AG04449 (cell line): ENCODE measurements at regions not wholly inside any gene's neighbourhood (a gene's known extent, or its start where the extent isn't known, plus 50 kb on each side); places are given as distances from the start of the nearest gene placed in this dataset.
"Not testable (repeated sequence)": the region's sequence is repeated elsewhere in the genome, so short reads cannot be mapped to it uniquely, and the experiment has no call there.

ENCODE experiments used
- CTCF ChIA-PET: fragments of 350-600 bp; formaldehyde crosslinking; extraction: SDS; loops from one replicate; lab custom pipeline; 2021; ENCODE audit warnings: antibody characterized with exemption; lab: Yijun Ruan, JAX
- POLR2A ChIA-PET: fragments of 400-600, 350-600 bp; formaldehyde crosslinking; extraction: SDS; loops from one replicate; lab custom pipeline; 2020; ENCODE audit warnings: antibody characterized with exemption, inconsistent platforms; lab: Yijun Ruan, JAX
- DNase-seq: peaks from one replicate; pipeline ENCODE4 v3.0.0-alpha.2; 2010; ENCODE audit warnings: low read depth, low spot score
- H3K4me3 ChIP-seq: 2 replicates; pipeline ENCODE4 v1.5.1; 2011; ENCODE audit warnings: low read depth, mild to moderate bottlenecking, control low read depth, low read length
- TF ChIP-seq, protein P1 (sequence below): IDR thresholded peaks from one replicate; pipeline ENCODE4 v1.5.1; 2011; ENCODE audit warnings: mild to moderate bottlenecking, moderate library complexity, low read length, control low read depth, inconsistent platforms; ENCODE audit not compliant: insufficient read depth; ENCODE audit errors: missing control alignments

- POLR2A ChIA-PET = no interaction called here
- DNase-seq = no peak
- TF ChIP-seq, protein P1, sequence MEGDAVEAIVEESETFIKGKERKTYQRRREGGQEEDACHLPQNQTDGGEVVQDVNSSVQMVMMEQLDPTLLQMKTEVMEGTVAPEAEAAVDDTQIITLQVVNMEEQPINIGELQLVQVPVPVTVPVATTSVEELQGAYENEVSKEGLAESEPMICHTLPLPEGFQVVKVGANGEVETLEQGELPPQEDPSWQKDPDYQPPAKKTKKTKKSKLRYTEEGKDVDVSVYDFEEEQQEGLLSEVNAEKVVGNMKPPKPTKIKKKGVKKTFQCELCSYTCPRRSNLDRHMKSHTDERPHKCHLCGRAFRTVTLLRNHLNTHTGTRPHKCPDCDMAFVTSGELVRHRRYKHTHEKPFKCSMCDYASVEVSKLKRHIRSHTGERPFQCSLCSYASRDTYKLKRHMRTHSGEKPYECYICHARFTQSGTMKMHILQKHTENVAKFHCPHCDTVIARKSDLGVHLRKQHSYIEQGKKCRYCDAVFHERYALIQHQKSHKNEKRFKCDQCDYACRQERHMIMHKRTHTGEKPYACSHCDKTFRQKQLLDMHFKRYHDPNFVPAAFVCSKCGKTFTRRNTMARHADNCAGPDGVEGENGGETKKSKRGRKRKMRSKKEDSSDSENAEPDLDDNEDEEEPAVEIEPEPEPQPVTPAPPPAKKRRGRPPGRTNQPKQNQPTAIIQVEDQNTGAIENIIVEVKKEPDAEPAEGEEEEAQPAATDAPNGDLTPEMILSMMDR = no peak
- CTCF ChIA-PET = no interaction called here
- H3K4me3 ChIP-seq = no peak overlapping the region
Measured at GRCh38 chr22:34812631-34813030, 253.3 kb upstream of the ISX start.

GRCh38 chr22:34814260-34815025 is 251.5 kb upstream of the ISX start:
- POLR2A ChIA-PET = interaction anchor here (0.9 to 1.1 kb wide), 2 partner anchors 15 to 63 kb away, joined by 3 to 5 read pairs; no protein-coding TSS in a partner anchor
- CTCF ChIA-PET = interaction anchor here (1.0 kb wide), 1 partner anchor 10 kb away, joined by 3 read pairs; no protein-coding TSS in a partner anchor
- no peak for DNase-seq
- TF ChIP-seq, protein P1 = no peak
- H3K4me3 ChIP-seq = no peak overlapping the region

GRCh38 chr22:34829485-34829884 is 236.5 kb upstream of the ISX start:
- no peak for DNase-seq

DNA sequence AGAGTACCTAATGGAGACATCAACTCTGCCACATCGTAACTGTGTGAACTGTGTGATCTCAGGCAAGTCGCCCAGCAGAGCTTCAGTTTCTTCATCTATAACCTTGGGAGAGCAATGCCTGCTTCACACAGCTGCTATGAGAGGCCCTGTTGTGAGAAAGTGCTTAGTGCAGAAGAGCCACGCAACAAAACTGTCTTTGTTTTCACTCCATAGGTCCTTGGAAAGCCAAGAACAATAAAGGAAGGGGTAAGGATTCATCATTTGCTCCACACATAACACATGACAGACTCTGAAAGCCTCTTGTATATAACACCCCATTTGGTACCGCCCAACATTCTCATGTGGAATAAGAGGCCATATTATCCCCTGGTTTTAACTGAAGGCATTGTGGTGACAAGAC is 231.9 kb upstream of the ISX start:
- DNase-seq = no peak
- CTCF ChIA-PET = interaction anchor here (1.0 kb wide), 1 partner anchor 33 kb away, joined by 3 read pairs; no protein-coding TSS in a partner anchor
- POLR2A ChIA-PET = no interaction called here
- TF ChIP-seq, protein P1 = no peak
- H3K4me3 ChIP-seq = no peak overlapping the region

More at GRCh38 chr22:34829485-34829884, 236.5 kb upstream of the ISX start:
- no peak overlapping the region for H3K4me3 ChIP-seq
- POLR2A ChIA-PET = no interaction called here
- TF ChIP-seq, protein P1 = no peak
- CTCF ChIA-PET = no interaction called here

DNA sequence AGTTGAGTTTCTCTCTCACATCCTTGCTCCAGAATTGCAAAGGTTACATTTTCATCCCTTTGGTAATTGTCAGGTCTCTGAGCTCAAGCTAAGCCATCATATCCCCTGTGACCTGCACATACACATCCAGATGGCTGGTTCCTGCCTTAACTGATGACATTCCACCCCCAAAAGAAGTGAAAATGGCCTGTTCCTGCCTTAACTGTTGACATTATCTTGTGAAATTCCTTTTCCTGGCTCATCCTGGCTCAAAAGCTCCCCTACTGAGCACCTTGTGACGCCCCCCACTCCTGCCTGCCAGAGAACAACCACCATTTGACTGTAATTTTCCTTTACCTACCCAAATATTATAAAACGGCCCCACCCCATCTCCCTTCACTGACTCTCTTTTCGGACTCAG is 231.4 kb upstream of the ISX start:
- H3K4me3 ChIP-seq, POLR2A ChIA-PET, DNase-seq: not testable (repeated sequence)
- CTCF ChIA-PET = interaction anchor here (1.0 kb wide), 1 partner anchor 33 kb away, joined by 3 read pairs; no protein-coding TSS in a partner anchor

DNA sequence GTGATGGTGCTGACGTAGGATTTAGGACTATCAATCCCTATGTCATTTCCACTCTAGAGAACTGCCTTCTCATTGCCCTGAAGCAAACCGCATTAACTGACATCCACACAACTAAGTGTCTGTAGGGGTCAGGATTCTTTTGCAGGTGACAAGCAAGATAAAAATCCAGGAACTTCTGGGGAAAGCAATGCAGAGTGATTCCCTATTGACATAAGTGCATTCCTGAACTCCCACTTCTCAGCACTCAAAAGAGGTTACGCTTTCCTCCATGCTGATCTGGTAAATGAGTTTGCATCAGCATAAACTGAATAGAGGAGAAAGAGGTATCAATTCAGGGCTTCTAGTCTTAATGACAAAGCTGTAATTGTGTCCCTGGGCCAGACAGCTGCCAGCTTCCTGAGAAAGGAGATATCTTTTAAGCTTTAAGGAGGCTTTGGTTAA is 224.6 kb upstream of the ISX start:
- ChIA-PET CTCF (interaction anchor here (1.0 to 1.4 kb wide), 2 partner anchors 37 to 181 kb away, joined by 4 to 5 read pairs; no protein-coding TSS in a partner anchor), POLR2A (interaction anchor here (0.7 to 0.9 kb wide), 2 partner anchors 9 to 36 kb away, joined by 3 to 4 read pairs; no protein-coding TSS in a partner anchor)
- DNase-seq = peak; percentile 12
- TF ChIP-seq, protein P1 = no peak
- no peak overlapping the region for H3K4me3 ChIP-seq
